Suprapubic skin (tissue), 4 donors: ENCODE measurements at regions not wholly inside any gene's neighbourhood (a gene's known extent, or its start where the extent isn't known, plus 50 kb on each side); places are given as distances from the start of the nearest gene placed in this dataset.

Source experiments
- CTCF ChIP-seq, 2 donors: fragments of 200-600 bp in 1 of 2; fragments of 450-650 bp in 1 of 2; sonication (generic) in 1 of 2; IDR thresholded peaks; one replicate each; pipeline ENCODE4 v1.5.1; 2016 to 2019; ENCODE audit warnings: antibody characterized with exemption in 2 of 2, mild to moderate bottlenecking in 1 of 2, moderate library complexity in 1 of 2
- EP300 ChIP-seq: sonication (generic); formaldehyde crosslinking; IDR thresholded peaks from one replicate; pipeline ENCODE4 v1.6.1; 2017; ENCODE audit warnings: antibody characterized with exemption
- POLR2A ChIP-seq, 2 donors: fragments of 450-650 bp; IDR thresholded peaks; one replicate each; pipeline ENCODE4 v1.6.1; 2017; ENCODE audit warnings: antibody characterized with exemption in 2 of 2, mild to moderate bottlenecking in 2 of 2, moderate library complexity in 2 of 2
- POLR2AphosphoS5 ChIP-seq, 3 donors: sonication (generic); formaldehyde crosslinking; IDR thresholded peaks; one replicate each; pipeline ENCODE4 v1.6.1; 2017; ENCODE audit warnings: antibody characterized with exemption in 3 of 3

- no peak for TF ChIP-seq CTCF (IDR thresholded peaks at IDR 0.05)
- TF ChIP-seq POLR2A (IDR thresholded peaks at IDR 0.05), result no peak
- TF ChIP-seq EP300, result no peak
- TF ChIP-seq POLR2AphosphoS5 (IDR thresholded peaks at IDR 0.05), result no peak
Observed at GRCh38 chr16:9286930-9287329, 195.5 kb downstream of the HAPSTR1 start.
